M059J (cell line): ENCODE measurements at regions not wholly inside any gene's neighbourhood (a gene's known extent, or its start where the extent isn't known, plus 50 kb on each side); places are given as distances from the start of the nearest gene placed in this dataset.
"Not testable (repeated sequence)": the region's sequence is repeated elsewhere in the genome, so short reads cannot be mapped to it uniquely, and the experiment has no call there.

Experiments used
- DNase-seq: peaks from one replicate; pipeline ENCODE4 v3.0.0-alpha.2; 2012; ENCODE audit warnings: low read depth

GRCh38 chr7:45407730-45408408 is 166.3 kb upstream of the ADCY1 start:
- no peak for DNase-seq

DNA sequence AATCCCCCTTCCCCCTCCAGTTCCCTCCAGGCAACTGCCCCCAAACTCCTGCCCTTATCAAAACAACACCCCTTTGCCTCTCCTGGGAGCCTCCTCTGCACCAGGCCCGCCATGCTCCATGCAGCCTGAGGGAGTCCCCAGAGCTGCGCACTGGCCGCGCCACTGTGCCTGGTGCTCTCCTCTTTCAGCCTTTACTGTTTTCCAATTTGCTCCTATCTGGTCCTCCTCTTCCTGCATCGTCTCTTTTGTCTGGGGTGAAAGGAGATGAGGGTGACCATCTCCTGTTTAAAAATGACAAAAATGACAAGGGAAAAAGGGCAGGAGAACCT is 165.8 kb upstream of the ADCY1 start:
- no peak for DNase-seq

GRCh38 chr7:45410893-45411292 is 163.3 kb upstream of the ADCY1 start:
- no peak for DNase-seq

DNA sequence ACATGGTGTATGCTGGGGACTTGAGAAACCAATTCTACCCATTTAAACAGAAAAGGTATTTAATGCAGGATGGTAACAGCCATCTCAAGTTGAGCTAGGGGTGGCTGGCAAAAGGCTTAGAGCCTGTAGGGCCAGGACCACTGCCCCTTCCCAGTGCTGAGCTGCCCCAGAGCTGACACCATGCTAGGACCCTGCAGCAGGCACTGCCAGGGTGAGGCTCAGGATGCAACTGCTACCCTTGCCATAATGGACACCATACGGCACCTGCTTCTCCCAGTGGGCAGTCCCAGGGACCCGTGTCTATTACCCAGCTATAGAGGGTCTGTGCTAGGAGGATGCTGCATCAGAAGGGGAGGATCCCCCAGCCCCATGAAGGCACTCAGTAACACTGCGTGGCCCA is 160.7 kb upstream of the ADCY1 start:
- DNase-seq = no peak

DNA sequence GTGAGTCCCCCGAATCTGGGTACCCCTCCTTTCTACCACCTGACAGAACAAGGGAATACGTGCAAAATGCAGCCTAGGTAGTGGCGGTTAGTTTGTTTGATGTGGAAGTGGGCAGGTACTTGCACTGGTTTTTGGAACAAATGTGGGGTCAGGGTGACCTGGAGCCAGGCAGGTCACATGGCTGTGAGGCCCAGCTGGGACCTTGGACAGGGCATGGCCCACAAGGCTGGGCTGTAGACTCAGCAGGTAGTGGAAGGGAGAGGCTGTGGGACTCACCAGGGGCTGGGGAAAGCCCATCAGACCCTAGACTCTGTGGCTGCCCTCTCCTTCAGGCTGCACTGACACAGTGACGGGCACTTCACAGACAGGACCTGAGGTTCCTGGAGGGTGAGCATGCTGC is 159.9 kb upstream of the ADCY1 start:
- no peak for DNase-seq

DNA sequence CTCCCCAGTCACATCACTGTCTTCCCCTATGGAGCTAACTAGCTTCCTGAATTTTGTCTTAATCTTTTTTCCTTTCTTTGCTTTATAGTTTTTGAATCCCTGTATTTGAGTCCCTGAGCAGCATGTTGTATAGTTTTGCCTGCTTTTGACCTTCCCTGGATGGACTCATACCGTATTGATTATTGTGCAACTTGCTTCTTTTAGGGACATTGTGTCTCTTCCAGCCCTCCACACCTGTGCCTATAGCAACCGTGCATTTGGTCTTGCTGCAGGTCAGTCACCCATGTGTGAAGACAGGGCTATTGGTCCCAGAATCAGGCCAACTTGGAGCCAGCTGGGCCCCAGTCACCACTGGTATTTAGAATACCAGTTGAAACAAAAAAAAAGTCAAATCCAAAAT is 158.9 kb upstream of the ADCY1 start:
- no peak for DNase-seq

DNA sequence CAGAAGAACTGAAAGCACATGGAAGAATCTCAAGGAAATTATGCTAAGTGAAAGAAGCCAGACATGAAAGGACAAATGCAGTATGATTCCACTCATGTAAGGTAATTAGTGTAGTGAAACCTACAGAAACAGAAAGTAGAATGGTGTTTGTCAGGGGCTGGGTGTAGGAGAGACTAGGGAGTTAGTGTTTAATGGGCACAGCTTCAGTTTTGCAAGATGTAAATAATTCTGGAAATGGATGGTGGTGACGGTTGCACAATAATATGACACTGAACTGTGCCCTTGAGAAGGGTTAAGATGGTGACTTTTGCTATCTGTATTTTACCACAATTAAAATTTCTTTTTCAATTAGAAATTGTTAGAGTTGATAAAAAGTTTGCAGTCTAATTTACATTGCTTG is 157.3 kb upstream of the ADCY1 start:
- DNase-seq = no peak

- DNase-seq = no peak
Observed at GRCh38 chr7:45417268-45417667, 156.9 kb upstream of the ADCY1 start.

DNA sequence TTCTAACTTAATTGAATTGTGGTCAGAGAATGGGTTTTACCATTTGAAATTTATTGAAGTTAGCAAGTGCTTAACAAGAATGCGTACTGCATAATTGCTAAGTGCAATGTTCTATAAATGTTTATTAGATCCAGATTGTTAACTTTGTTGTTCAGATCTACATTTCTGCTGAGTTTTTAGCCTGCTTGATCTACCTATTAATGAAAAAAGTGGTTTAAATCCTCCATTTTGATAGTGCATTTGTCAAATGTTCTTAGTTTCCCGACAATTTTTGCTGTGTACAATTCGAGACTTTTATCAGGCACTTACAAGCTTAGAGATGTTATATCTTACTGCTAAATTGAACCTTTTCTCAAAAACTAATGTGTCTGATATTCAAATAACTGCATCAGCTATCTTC is 156.4 kb upstream of the ADCY1 start:
- DNase-seq = no peak

DNA sequence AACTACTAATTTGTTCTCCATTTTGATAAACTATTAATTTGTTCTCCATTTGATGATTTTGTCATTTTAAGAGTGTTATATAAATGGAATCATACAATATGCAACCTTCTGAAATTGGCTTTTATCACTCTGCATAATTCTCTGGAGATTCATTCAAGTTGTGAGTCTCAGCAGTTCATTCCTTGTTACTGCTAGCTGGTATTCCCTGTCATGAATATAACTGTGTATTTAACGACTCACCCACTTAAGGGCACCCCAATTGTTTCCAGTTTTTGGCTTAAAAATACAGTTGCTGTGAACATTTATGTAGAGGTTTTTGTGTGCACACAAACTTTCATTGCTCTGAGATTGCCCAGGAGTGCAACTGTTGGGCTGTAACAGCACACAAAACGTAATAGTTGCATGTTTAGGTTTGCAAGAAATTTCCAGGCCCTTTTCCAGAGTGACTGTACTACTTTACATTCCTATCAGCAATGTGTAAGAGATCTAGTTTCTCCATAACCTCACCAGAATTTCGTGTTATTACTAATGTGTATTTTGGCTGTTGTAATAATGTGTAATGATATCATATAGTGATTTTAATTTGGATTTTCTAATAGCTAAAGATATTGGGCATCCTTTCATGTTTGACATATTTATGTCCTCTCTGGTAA is 153.2 kb upstream of the ADCY1 start:
- no peak for DNase-seq

DNA sequence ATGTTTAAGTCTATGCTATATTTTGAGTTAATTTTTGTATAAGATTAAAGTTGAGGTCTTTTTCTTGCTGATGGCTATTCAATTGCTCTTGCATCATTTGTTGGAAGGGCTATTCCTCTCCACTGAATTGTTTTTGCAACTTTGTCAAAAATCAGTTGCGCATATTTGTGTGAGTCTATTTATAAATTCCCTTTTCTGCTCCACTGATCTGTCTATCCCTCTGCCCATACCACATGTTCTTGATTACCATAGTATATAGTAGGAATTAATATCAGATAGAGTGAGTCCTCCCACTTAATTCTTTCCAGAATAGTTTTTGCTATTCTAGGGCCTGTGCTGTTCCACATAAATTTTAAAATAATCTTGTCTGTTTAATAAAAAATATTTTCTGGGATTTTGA is 152.4 kb upstream of the ADCY1 start:
- no peak for DNase-seq

GRCh38 chr7:45430397-45430796 is 143.8 kb upstream of the ADCY1 start:
- DNase-seq = no peak

- no peak for DNase-seq
Observed at GRCh38 chr7:45434167-45434784, 139.9 kb upstream of the ADCY1 start.

DNA sequence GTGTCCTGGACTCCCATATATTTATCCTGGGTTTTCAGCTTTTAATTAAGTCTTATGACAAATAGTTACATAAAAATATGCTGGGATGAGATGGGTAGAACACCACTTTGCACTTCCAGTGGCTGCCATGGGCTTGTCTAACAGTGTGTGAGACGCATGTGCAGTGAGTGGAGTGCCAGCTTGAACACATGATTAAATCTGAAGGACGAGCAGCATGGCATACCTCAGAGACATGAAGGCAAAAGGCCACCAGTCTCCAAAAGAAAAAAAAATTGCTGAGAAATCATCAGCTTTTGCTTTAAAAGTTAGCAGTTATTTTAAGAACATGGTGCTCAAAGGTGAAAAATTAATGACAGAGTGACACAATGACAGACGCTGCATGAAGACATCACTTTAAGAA is 139.0 kb upstream of the ADCY1 start:
- no peak for DNase-seq

GRCh38 chr7:45435846-45436245 is 138.3 kb upstream of the ADCY1 start:
- DNase-seq = peak; percentile 95

GRCh38 chr7:45440776-45441175 is 133.4 kb upstream of the ADCY1 start:
- not testable (repeated sequence) for DNase-seq

GRCh38 chr7:45443263-45443662 is 130.9 kb upstream of the ADCY1 start:
- DNase-seq = no peak

DNA sequence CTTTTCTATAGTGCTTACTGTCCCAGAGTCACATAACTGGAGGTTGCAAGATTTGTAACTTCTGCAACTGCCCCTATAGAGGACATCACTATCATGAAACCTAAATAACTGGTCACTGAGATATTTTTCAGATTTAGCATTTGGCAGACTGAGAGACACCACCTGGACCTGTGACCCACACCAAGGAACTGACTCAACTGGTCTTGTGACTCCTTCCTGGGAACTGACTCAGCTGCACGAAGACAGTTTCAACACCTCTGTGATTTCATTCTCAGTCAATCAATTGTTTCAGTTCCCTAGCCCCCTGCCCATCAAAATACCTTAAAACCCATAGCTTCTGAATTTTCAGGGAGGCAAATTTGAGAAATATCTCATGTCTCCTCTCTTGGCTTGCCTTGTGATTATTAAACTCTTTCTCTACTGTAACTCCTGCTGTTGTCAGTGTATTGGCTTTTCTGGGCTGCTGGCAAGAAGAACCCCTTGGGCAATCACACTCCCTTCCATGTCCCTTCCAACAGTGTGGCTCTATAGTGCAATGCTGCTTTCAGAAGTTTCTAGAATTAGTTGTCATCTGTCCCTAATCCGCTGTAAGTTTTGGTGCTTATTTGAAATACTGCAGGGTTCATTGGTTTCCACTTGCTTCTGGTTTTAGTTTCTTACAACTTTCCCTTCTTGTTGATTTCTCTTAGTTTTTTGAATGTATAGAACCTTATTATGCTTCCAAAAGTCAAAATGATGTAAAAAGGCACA is 127.8 kb upstream of the ADCY1 start:
- DNase-seq = peak; percentile 40

DNA sequence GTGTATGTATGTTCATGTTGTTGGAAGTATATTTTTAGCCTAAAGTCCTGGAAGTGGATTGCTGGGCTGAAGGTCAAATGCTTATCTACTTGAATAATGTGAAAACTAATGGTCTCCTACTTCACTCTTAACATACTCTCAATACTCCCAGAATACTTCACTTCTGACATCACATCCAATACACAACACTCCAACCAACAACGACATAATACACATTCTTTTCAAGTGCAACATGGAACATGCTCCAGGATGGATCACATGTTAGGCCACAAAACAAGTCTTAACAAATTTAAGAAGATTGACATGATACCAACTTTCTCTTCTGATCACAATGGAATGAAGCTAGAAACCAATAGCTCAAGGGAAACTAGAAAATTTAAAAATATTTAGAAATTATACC is 126.9 kb upstream of the ADCY1 start:
- no peak for DNase-seq

DNA sequence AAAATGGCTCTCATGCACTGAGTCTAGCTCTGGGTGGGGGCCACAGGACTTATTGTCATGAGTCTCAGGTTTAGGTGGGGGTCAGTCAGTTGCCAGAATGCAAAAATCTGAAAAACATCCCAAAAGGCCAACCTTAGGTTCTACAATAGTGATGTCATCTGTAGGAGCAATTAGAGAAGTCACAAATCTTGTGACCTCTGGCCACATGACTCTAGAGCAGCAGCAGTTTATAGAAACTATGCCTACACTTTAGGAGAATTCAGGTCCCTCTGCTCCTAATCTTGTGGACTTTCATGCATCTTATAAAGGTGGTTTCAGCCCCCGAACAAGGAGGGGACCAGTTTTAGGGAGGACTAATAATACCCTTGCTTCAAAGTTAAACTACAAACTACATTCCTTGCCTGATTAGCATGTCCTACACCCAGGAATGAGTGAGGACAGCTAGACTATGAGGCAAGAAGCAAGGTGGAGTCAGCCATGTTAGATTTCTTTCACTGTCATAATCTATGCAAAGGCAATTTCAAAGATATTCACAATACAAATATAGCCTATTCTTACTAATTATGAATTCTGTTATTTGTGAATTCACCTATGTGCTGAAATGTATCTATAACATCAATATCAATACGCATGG is 123.5 kb upstream of the ADCY1 start:
- no peak for DNase-seq

DNA sequence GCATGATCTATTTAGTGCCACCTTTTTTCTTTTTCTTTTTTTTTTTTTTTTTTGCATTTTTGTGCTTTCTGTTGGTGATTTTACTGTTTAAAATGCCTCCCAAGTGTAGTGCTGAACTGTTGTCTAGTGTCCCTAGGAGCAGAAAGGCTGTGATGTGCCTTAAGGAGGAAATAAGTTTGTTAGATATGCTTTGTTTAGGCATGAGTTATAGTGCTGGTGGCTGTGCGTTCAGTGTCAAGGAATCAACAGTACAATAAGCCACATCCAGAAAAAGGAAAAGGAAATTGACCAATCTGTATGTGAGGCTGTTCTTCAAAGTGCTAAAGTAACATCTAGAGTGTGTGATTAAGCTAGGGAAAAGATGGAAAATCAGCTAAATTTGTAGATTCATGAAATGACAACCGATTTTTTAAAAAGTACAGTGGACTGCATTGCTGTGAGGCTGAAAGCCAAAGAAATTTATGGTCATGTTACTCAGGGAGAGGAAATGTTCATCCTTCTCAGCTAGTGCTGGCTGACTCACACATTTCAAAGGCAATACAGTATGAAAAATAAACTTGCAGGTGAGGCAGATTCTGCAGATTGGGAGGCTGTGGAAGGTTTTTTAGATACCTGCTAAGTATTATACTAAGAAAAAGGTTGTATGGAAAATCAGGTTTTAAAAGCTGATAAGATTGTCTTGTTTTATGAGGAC is 122.7 kb upstream of the ADCY1 start:
- peak; percentile 55 for DNase-seq

- DNase-seq = no peak
Observed at GRCh38 chr7:45454771-45455170, 119.4 kb upstream of the ADCY1 start.
